Tibial nerve (tissue), 4 donors: ENCODE measurements at regions not wholly inside any gene's neighbourhood (a gene's known extent, or its start where the extent isn't known, plus 50 kb on each side); places are given as distances from the start of the nearest gene placed in this dataset.
"Not testable (repeated sequence)": the region's sequence is repeated elsewhere in the genome, so short reads cannot be mapped to it uniquely, and the experiment has no call there.

Source experiments
- CTCF ChIP-seq, 5 experiments: fragments of 200-600 bp in 3 of 5; fragments of 450-650 bp in 2 of 5; sonication (generic) in 3 of 5; IDR thresholded peaks; one replicate each; pipeline ENCODE4 v1.5.1; 2016 to 2019; ENCODE audit warnings: antibody characterized with exemption in 5 of 5, mild to moderate bottlenecking in 3 of 5, moderate library complexity in 2 of 5
- EP300 ChIP-seq, 2 donors: sonication (generic); formaldehyde crosslinking; IDR thresholded peaks; one replicate each; pipeline ENCODE4 v1.6.1; 2017; ENCODE audit warnings: antibody characterized with exemption in 2 of 2, mild to moderate bottlenecking in 1 of 2

GRCh38 chrX:26911785-26912184 is 551.4 kb downstream of the PPP4R3C start:
- TF ChIP-seq CTCF, EP300 (IDR thresholded peaks at IDR 0.05): not testable (repeated sequence)
